ENCODE measurements at regions not wholly inside any gene's neighbourhood (a gene's known extent, or its start where the extent isn't known, plus 50 kb on each side); places are given as distances from the start of the nearest gene placed in this dataset.

GRCh38 chr3:98966862-98967546 lies 65.5 kb upstream of the DCBLD2 start:
- no peak for TF ChIP-seq POLR2AphosphoS5 (IDR thresholded peaks at IDR 0.05)
- TF ChIP-seq CTCF (IDR thresholded peaks at IDR 0.05) = no peak

Data from gastroesophageal sphincter (tissue), 3 donors.